H54 (cell line): ENCODE measurements at regions not wholly inside any gene's neighbourhood (a gene's known extent, or its start where the extent isn't known, plus 50 kb on each side); places are given as distances from the start of the nearest gene placed in this dataset.

Experiments used
- DNase-seq: peaks from one replicate; pipeline ENCODE4 v3.0.0; 2011; ENCODE audit warnings: low spot score, mixed read lengths; ENCODE audit not compliant: insufficient read length
- FAIRE-seq: peaks from 3 replicates; lab custom pipeline; 2011; peaks lifted over from hg19 to GRCh38; lab: Jason Lieb, UNC
- POLR2A ChIP-seq: IDR thresholded peaks from 2 replicates; pipeline ENCODE4 v1.6.1; 2011; ENCODE audit warnings: low read depth, mild to moderate bottlenecking, low read length

- no peak for TF ChIP-seq POLR2A
- FAIRE-seq (no peak), DNase-seq (no peak)
Observed at GRCh38 chr20:62537649-62538292, 62.0 kb upstream of the GATA5 start.

GRCh38 chr20:62539198-62540045 is 63.6 kb upstream of the GATA5 start:
- TF ChIP-seq POLR2A, result no peak
- FAIRE-seq, result no peak
- DNase-seq, result no peak

GRCh38 chr20:62540504-62540903 is 64.7 kb upstream of the GATA5 start:
- TF ChIP-seq POLR2A, result no peak
- DNase-seq (no peak), FAIRE-seq (no peak)

GRCh38 chr20:62542862-62543261 is 67.1 kb upstream of the GATA5 start:
- no peak for DNase-seq
- TF ChIP-seq POLR2A, result no peak
- FAIRE-seq, result no peak

GRCh38 chr20:62543470-62544302 is 67.9 kb upstream of the GATA5 start:
- DNase-seq, result no peak
- no peak for FAIRE-seq
- TF ChIP-seq POLR2A, result no peak

GRCh38 chr20:62544505-62545055 is 68.8 kb upstream of the GATA5 start:
- no peak for DNase-seq
- no peak for TF ChIP-seq POLR2A
- FAIRE-seq, result no peak

- no peak for FAIRE-seq
Observed at GRCh38 chr20:62545271-62545670, 69.5 kb upstream of the GATA5 start.

GRCh38 chr20:62545901-62546525 is 70.2 kb upstream of the GATA5 start:
- FAIRE-seq (no peak), DNase-seq (no peak)
- TF ChIP-seq POLR2A, result no peak

More at GRCh38 chr20:62545271-62545670, 69.5 kb upstream of the GATA5 start:
- no peak for DNase-seq
- TF ChIP-seq POLR2A, result no peak

GRCh38 chr20:62546606-62547005 is 70.8 kb upstream of the GATA5 start:
- FAIRE-seq, result no peak
- TF ChIP-seq POLR2A, result no peak

GRCh38 chr20:62547364-62547763 is 71.6 kb upstream of the GATA5 start:
- no peak for TF ChIP-seq POLR2A

More at GRCh38 chr20:62546606-62547005, 70.8 kb upstream of the GATA5 start:
- DNase-seq, result no peak

GRCh38 chr20:62548471-62548870 is 72.7 kb upstream of the GATA5 start:
- TF ChIP-seq POLR2A, result no peak
- FAIRE-seq (no peak), DNase-seq (no peak)

More at GRCh38 chr20:62547364-62547763, 71.6 kb upstream of the GATA5 start:
- no peak for FAIRE-seq
- DNase-seq, result no peak

GRCh38 chr20:62549029-62549428 is 73.2 kb upstream of the GATA5 start:
- DNase-seq, result no peak
- FAIRE-seq, result no peak
- no peak for TF ChIP-seq POLR2A

GRCh38 chr20:62549499-62550086 is 73.8 kb upstream of the GATA5 start:
- no peak for TF ChIP-seq POLR2A
- no peak for FAIRE-seq

More at GRCh38 chr20:62549499-62550086, 73.8 kb upstream of the GATA5 start:
- no peak for DNase-seq
